22Rv1 (cell line): ENCODE measurements at regions not wholly inside any gene's neighbourhood (a gene's known extent, or its start where the extent isn't known, plus 50 kb on each side); places are given as distances from the start of the nearest gene placed in this dataset.

Source experiments
- H3K27ac ChIP-seq: fragments of 450-650 bp; 2 replicates; pipeline ENCODE4 v1.5.1; 2017
- ZFX ChIP-seq: fragments of 450-650 bp; IDR thresholded peaks from 2 replicates; pipeline ENCODE4 v1.6.1; 2017; ENCODE audit warnings: antibody characterized with exemption, borderline replicate concordance
- TF ChIP-seq, protein P1 (sequence below): fragments of 450-650 bp; IDR thresholded peaks from 2 replicates; pipeline ENCODE4 v1.5.1; 2017; ENCODE audit warnings: mild to moderate bottlenecking

- H3K27ac ChIP-seq: no peak overlapping the region
- TF ChIP-seq ZFX: no peak
- TF ChIP-seq, protein P1, sequence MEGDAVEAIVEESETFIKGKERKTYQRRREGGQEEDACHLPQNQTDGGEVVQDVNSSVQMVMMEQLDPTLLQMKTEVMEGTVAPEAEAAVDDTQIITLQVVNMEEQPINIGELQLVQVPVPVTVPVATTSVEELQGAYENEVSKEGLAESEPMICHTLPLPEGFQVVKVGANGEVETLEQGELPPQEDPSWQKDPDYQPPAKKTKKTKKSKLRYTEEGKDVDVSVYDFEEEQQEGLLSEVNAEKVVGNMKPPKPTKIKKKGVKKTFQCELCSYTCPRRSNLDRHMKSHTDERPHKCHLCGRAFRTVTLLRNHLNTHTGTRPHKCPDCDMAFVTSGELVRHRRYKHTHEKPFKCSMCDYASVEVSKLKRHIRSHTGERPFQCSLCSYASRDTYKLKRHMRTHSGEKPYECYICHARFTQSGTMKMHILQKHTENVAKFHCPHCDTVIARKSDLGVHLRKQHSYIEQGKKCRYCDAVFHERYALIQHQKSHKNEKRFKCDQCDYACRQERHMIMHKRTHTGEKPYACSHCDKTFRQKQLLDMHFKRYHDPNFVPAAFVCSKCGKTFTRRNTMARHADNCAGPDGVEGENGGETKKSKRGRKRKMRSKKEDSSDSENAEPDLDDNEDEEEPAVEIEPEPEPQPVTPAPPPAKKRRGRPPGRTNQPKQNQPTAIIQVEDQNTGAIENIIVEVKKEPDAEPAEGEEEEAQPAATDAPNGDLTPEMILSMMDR: no peak
Measured at GRCh38 chr6:134555672-134556071, 237.8 kb upstream of the SGK1 start.

DNA sequence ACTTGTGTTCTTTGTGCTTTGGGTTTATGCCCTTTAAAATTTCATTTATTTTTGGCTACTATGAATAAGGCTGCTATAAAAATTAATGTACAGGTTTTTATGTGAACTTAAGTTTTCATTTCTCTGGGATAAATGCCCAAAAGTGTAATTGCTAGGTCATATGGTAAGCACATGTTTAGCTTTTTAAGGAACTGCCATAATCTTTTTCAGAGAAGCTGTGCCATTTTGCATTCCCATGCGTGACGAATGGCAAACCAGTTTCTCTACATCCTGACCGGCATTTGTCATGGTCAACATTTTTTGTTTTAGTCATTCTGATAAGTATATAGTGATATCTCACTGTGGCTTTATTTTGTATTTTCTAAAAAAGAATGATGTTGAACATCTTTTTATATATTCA is 236.0 kb upstream of the SGK1 start:
- TF ChIP-seq, protein P1: no peak
- no peak for TF ChIP-seq ZFX
- no peak overlapping the region for H3K27ac ChIP-seq

GRCh38 chr6:134551245-134551960 is 233.5 kb upstream of the SGK1 start:
- no peak overlapping the region for H3K27ac ChIP-seq
- no peak for TF ChIP-seq ZFX
- TF ChIP-seq, protein P1: no peak

GRCh38 chr6:134550604-134551003 is 232.7 kb upstream of the SGK1 start:
- no peak overlapping the region for H3K27ac ChIP-seq
- no peak for TF ChIP-seq ZFX
- TF ChIP-seq, protein P1: no peak

DNA sequence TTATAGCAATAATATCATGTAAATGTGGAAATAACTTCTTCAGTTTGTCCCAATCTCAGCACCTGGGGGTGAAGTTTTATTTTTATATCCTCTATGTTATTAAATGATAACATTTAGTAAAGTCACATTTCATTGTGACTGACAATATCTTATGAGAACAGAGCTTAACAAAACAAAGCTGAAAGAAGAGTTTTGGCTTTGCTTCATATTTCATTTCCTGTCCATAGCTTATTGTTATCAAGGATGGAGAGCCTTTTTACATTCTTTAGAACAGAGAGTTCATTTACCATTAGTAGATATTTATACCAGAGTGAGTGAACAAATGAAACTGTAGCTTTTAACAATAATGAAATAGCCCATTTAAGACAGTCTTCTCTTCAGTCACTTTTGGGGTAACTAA is 231.9 kb upstream of the SGK1 start:
- TF ChIP-seq, protein P1: no peak
- TF ChIP-seq ZFX: no peak
- no peak overlapping the region for H3K27ac ChIP-seq

GRCh38 chr6:134546962-134547645 is 229.2 kb upstream of the SGK1 start:
- no peak overlapping the region for H3K27ac ChIP-seq
- TF ChIP-seq, protein P1: no peak
- no peak for TF ChIP-seq ZFX

GRCh38 chr6:134544737-134545136 is 226.8 kb upstream of the SGK1 start:
- TF ChIP-seq, protein P1: no peak
- TF ChIP-seq ZFX: no peak
- no peak overlapping the region for H3K27ac ChIP-seq
